H1 (cell line): ENCODE measurements at regions not wholly inside any gene's neighbourhood (a gene's known extent, or its start where the extent isn't known, plus 50 kb on each side); places are given as distances from the start of the nearest gene placed in this dataset.

Experiments
- CHD2 ChIP-seq: IDR thresholded peaks from 2 replicates; pipeline ENCODE4 v1.6.1; 2012; ENCODE audit warnings: low read length, improper control_type of control experiment
- PHF8 ChIP-seq: fragments of 200-600 bp; sonication (generic); conservative IDR thresholded peaks from 2 replicates; pipeline ENCODE4 v1.7.1; 2012; ENCODE audit warnings: low read depth, mild to moderate bottlenecking, inconsistent platforms, low read length, moderate library complexity
- POLR2A ChIP-seq, 2 experiments: IDR thresholded peaks; 1 replicate in 1 of 2; 2 replicates in 1 of 2; pipeline ENCODE4 v1.6.1; 2011; ENCODE audit warnings: low read depth in 2 of 2, low read length in 2 of 2, mild to moderate bottlenecking in 2 of 2; ENCODE audit errors: control extremely low read depth in 1 of 2
- SIN3A ChIP-seq, 2 experiments: IDR thresholded peaks in 1 of 2; conservative IDR thresholded peaks in 1 of 2; 2 replicates each; pipeline ENCODE4 v1.6.1; 2011 to 2012; ENCODE audit warnings: low read length in 2 of 2, improper control_type of control experiment in 1 of 2, low read depth in 1 of 2, mild to moderate bottlenecking in 1 of 2

DNA sequence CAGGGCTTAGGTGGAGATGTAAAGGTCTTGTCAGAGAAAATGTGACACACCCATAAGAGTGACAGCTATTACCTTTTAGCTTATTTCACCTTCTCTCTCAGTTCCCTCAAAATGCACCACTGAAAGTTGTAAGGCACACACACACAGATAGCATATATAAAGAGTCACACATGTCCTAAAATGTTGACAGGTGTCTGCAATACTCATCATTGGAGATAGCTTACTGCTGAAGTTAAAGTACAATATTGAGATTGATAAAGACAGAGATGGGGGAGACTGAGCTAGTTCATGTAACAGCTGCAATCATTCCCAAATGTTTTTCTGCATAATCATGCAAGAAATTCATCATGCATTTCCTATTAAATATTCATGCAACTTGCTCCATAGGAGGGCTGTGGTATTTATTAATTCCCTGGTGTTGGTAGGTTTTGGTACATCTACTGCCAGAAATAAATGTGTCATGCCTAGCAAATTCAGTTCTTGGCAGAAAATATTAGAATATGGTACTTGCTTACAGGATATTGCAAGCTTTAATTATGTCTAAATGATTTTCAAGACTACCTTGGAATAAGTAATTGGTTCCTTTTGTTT lies 118.8 kb upstream of the RBMS1 start (continued):
- no peak for TF ChIP-seq PHF8
- TF ChIP-seq POLR2A (IDR thresholded peaks at IDR 0.05; ENCODE audit: control extremely low read depth in 1 of 2, low read depth in 2 of 2, low read length in 2 of 2) = no peak
- TF ChIP-seq CHD2 = no peak
- TF ChIP-seq SIN3A (conservative IDR thresholded peaks at IDR 0.05 in 1 of 2, IDR thresholded peaks at IDR 0.05 in 1 of 2; ENCODE audit: low read depth in 1 of 2, low read length in 2 of 2) = no peak
